HPDE6-E6E7 (cell line): ENCODE measurements at regions not wholly inside any gene's neighbourhood (a gene's known extent, or its start where the extent isn't known, plus 50 kb on each side); places are given as distances from the start of the nearest gene placed in this dataset.
A peak's percentile ranks its signal among the peaks of the same experiment; 100 is the strongest.

Experiments
- DNase-seq: peaks from one replicate; pipeline ENCODE4 v3.0.0; 2011; ENCODE audit warnings: missing footprints; ENCODE audit errors: extremely low spot score

DNA sequence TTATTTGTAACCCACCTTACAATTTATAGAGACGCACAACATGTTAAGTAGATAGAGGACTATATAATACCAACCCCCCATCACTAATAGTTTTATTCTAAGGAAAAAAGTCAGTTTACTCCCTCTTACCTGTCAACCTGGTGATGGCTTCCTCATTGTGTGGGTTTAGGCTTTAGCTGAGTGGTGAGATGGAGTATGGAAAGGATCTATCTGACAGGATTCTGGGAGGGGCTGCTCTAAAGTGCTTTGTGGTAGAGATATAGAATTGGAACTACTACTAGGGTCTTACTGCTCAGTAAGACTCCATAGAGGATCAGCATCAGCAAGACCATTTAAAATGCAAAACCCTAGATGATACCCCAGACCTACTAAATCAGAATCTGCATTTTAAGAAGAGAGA lies 82.1 kb upstream of the IFNE start:
- no peak for DNase-seq

- no peak for DNase-seq
These were observed 83.0 kb upstream of the IFNE start for GRCh38 chr9:21565155-21565554.

DNA sequence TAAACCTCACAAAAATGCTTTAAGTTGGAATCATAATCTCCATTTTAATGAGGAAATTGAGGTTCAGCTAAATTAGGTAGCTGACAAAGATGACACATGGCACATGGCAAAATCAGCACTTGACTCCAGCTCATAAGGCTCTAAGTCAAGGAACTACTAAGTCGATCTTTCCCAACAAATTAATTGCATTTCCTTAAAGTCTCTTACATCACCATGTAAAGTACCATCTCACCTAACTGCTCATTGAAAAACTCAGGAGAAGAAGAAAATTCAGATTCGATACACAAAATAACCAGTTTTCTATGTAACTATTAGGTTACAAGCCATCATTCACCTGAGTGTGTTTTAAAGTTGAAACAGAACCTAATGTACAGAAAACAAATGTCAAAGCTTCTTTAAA lies 85.8 kb upstream of the IFNE start:
- no peak for DNase-seq

DNA sequence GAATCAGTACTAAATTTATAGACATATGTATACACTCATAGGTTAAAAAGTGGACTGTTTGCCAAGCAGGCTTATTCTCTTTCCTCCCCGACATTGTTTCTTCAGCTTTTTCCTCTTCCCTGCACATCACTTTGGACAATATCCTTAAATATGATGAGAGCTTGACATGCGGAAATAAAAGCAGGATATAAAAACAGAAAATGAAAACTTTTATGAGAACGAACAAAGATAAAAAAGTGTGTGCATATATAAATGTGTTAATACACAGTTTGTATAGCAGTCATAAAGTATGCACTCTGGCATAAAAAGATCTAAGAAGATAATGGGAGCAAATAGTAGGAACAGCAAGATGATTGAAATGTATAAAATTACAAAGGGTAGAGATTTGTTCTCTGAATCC lies 86.4 kb upstream of the IFNE start:
- DNase-seq: no peak

DNA sequence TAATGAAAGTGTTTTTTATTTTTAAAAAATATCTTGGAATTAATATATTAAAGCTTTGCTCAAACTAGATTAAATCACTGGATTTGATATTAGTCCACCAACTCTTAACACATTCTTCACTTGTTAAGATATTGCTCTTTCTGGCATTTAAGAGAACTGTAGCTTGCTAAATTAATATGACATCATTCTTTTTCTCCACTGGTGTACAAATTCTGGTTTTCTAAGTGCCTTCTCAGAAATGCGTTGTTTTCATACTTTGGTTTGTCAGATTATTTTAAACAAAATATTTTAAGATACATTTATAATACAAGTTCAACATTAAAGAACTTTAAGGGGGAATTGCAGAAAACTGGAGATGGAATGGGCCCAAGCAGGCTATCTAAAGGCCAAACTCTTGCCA lies 87.6 kb upstream of the IFNE start:
- no peak for DNase-seq

DNA sequence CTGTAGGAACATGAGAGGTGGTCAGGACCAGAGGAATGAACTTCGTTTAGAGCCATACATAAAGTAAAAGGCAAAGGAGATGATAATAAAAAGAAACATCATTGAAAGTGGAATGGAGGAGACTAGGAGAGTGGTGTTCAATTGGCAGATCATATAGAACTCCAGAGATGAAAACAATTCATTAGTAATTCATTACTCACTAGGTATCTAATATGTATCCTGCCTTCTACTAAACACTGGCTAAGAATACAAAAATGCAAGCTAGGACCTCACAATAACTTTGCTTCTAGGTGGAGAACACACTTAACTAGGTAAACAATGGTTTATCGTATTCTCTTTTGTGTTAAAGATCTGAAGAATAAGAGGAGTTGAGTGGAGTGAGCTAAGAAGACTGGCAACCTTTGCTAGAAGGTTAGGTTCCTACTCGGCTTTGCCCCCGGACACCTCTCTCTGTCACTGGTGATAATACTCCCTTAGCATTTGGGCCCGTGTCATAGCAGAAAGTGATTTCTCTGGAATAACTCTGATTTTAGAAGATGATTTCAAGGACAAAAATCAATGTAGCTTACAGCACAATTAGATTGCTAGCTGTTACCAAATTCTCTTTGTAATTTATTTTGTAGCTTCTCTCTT lies 88.6 kb upstream of the IFNE start:
- no peak for DNase-seq

- DNase-seq: no peak
These were observed 92.1 kb upstream of the IFNE start for GRCh38 chr9:21574261-21574660.

- DNase-seq: peak; percentile 58
These were observed 94.4 kb upstream of the IFNE start for GRCh38 chr9:21576331-21577189.

DNA sequence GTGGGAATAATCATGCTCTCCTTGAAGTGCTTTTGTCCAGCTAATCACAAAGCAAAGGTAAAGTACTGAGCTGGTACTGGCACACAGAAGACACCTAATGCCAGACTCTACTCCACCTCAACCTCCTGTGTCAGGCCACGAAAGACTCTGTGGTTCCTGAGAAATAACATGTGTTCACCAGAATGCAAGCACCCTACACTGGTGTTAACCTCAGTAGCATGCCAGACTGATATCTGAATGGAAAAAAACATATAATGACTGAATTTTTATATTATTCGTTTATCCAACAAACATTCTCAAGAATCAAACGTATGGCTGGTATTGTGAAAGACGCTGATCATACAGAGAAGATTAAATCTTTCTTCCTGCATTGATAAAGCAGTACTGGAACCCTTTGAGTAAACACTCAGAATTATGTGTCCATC lies 97.1 kb upstream of the IFNE start:
- no peak for DNase-seq

DNA sequence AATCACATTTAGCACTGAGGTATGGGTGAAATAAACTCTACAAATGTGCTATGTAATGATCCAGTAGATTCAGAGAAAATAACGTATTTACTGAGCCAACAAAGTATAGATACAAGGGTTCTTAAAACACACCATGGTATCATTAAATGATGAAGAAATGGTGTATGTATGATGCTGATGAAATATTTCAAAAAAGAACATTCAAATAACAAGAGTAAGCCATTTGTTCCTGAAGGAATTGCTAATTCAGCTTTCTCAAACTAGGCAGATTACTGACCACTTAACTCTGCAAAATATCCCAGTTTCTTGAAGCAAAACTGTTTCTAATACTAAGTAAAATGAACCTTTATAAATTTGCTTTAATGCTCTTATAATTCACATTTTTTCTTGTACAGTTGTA lies 97.6 kb upstream of the IFNE start:
- DNase-seq: no peak

GRCh38 chr9:21580636-21581378 lies 98.7 kb upstream of the IFNE start:
- DNase-seq: no peak

DNA sequence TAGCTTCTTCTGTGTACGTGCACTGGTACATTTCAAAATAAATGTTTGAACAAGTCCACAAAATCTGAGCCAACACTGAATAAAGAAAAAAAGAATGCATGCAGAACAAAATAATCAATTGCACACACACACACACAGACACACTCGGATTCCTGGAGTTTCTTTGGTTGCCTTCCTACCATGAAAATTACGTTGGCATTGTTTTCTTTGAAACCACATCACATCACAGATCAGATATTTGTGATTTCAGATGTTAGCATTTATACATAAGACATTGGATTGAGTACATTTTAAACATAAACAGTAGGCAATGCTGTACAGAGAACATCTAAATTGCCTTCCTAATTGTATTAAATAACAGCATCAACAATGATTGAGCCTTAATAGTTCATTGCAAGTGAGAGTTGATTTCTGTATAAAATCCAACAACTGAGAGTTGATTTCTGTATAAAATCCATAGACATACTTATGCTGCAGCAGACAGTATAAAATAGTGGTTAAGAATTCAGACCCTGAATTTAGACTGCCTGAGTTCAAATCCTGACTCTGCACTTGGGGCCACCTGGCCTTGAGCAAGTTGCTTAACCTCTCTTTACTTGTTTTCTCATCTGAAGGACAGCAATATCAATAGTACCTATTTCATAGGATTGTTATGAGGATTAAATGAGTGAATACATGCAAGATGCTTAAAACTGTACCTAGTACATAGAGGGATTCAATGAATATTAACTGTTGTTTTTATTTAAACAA lies 101.7 kb upstream of the IFNE start:
- DNase-seq: no peak

DNA sequence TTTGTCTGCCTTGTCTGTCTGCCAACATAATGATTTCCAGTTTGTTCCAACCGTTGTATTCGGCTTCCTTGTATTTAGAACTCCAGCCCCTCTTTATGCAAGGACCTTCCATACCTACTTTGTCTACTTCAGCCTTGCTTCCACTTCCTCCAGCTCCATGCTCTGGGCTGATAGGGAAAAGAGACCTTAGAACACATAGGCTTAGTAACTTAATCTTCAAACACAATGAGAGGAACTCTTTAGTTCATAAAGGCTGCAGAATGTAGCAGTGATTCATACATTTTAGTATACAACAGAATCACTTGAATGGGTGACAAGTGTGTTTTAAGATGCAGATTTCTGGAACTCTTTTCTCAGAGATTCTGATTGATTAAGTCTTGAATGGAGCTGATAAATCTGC lies 102.8 kb upstream of the IFNE start:
- no peak for DNase-seq

DNA sequence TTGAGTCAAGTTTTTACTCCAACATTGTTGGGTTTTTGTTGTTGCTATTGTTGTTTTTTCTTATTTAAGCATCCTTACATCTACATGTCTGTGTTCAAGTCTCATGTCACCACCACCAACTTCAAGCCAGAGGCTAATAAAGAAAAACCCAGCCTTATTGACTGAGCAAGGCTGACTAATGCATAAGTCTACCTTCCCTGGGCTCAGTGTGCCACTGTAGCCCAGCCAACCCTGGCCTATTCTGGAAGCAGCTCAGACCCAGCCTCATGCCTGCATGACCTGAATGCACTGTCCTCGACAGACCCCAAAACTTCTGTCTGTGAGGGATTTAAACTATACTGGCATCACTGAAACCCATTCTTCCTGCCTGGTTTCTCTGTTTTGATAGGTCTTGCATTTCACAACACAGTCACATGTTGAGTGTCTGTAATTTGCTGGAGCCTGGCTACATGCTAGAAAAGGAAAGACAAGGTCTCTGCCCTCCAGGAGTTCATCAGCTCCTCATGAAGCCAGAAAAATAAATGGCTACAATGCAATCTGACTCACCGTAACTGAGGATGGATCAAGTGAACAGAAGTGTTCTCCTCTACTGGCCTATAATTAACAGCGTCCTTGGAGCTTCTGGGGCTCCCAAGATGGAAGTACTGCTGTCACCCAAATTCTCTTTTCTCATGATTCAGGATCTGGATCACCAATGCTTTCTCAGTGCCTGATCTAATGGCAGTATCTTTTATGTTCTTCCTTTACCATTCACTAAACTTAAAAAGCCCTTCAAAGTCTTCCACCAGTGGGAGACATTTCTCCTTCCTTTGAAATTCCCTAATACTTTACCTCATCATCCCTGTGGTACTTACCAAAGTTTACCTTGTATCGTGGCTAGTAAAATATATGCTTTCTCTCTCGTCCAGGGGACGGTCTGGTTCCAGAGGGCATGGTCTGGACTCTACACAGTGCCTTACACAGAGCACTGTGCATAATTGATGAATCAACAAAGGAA lies 103.9 kb upstream of the IFNE start:
- DNase-seq: no peak

DNA sequence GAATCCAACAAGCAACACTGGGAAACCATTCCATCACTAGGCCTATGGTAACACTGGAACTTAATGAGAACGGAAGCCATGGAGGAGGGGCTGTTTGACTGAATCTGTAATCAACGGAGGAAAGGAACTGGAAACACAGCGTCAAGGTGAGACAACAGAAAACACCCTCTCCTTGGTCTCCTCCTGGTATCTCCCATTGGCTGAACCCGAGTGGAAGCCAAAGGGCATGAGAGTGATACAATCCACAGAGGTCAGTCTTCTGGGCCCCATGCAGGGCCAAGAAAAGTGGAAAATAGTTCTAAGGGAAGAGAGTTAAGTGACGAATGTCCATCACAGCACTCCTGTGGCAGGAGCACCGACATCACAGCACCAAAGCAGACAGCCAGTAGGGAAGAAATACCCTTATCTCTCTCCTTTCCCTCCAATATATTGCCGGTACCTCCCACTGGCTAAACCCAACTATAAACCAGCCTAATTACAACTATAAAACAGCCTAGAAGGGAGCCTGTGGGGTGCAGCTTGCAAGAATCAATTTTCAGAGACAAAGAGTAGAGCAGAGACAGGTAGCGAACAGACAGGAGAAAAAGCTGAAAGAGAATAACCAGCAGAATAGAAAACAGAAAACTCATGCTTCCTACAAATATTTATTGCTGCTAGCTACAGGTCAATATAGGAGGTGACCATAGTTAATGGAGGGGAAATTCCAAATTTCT lies 107.4 kb upstream of the IFNE start:
- no peak for DNase-seq

- DNase-seq: no peak
These were observed 108.2 kb upstream of the IFNE start for GRCh38 chr9:21590058-21590996.

DNA sequence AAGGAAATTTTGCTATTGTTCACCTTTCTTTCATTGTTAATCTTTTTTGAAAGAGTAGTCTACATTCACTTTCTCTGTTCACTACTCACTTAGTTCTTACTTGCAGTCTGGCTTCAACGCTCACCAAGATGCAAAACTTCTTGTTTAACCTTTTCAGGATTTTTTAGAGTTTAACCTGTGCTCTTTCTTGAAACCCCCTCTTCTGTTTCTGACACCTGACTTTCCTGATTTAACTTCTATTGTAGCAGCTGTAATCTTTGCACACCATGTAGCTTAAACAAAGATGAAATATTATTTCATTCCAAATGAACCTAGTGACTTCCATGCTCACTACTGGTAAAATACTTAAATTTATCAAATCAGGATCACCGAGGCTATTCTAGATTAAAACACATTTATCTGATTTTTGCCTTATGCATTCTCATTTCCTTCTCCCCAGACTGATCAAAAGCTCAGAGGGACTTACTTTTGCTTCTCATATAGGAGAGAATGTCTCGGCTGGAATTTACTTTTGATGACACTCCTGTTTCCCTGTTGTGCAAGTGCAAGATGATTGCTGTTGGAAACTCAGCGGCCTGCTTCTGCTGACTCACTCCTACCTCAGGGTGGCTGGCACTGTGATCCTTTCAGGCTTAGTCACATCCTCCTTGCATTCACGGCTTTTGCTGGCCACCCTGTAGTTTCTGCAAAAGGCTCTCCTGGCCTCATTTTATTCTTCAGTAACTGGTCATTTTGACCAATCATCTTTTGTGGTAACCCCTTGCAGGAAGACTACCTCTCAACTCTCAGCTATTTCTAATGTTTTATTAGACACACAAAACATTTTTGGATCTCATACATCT lies 109.3 kb upstream of the IFNE start:
- DNase-seq: peak; percentile 78

GRCh38 chr9:21592063-21592338 lies 109.9 kb upstream of the IFNE start:
- no peak for DNase-seq
